HL-60 (cell line): ENCODE measurements at regions not wholly inside any gene's neighbourhood (a gene's known extent, or its start where the extent isn't known, plus 50 kb on each side); places are given as distances from the start of the nearest gene placed in this dataset.

Source experiments
- DNase-seq, 2 experiments: peaks; one replicate each; pipeline ENCODE4 v3.0.0-alpha.2; 2010 to 2020; ENCODE audit warnings: low read depth in 1 of 2, low spot score in 1 of 2
- H3K27ac ChIP-seq: fragments of 250-450 bp; sonication (Bioruptor Pico); replicated peaks from 2 replicates; pipeline ENCODE4 v1.5.1; 2020; ENCODE audit warnings: mild to moderate bottlenecking, moderate library complexity
- H3K27me3 ChIP-seq: fragments of 250-450 bp; sonication (Bioruptor Pico); 2 replicates; pipeline ENCODE4 v1.5.1; 2021; ENCODE audit warnings: mild to moderate bottlenecking, moderate library complexity; ENCODE audit not compliant: insufficient read depth, poor library complexity, severe bottlenecking
- H3K4me3 ChIP-seq: replicated peaks from 2 replicates; pipeline ENCODE4 v1.5.1; 2011; ENCODE audit warnings: mild to moderate bottlenecking, control low read depth, low read length; ENCODE audit not compliant: insufficient read depth
- CTCF ChIP-seq: IDR thresholded peaks from one replicate; pipeline ENCODE4 v1.5.1; 2011; ENCODE audit warnings: low read length, control low read depth, inconsistent platforms; ENCODE audit not compliant: insufficient read depth
- GABPA ChIP-seq: IDR thresholded peaks from 2 replicates; pipeline ENCODE4 v1.6.1; 2012; ENCODE audit warnings: low read depth
- POLR2AphosphoS5 ChIP-seq: IDR thresholded peaks from 2 replicates; pipeline ENCODE4 v1.6.1; 2012; ENCODE audit warnings: low read depth
- SPI1 ChIP-seq: IDR thresholded peaks from 2 replicates; pipeline ENCODE4 v1.6.1; 2012; ENCODE audit warnings: low read depth, mild to moderate bottlenecking, borderline replicate concordance
- TF ChIP-seq, protein P1 (sequence below): IDR thresholded peaks from 2 replicates; pipeline ENCODE4 v1.6.1; 2012; ENCODE audit warnings: low read depth; ENCODE audit not compliant: insufficient replicate concordance

DNA sequence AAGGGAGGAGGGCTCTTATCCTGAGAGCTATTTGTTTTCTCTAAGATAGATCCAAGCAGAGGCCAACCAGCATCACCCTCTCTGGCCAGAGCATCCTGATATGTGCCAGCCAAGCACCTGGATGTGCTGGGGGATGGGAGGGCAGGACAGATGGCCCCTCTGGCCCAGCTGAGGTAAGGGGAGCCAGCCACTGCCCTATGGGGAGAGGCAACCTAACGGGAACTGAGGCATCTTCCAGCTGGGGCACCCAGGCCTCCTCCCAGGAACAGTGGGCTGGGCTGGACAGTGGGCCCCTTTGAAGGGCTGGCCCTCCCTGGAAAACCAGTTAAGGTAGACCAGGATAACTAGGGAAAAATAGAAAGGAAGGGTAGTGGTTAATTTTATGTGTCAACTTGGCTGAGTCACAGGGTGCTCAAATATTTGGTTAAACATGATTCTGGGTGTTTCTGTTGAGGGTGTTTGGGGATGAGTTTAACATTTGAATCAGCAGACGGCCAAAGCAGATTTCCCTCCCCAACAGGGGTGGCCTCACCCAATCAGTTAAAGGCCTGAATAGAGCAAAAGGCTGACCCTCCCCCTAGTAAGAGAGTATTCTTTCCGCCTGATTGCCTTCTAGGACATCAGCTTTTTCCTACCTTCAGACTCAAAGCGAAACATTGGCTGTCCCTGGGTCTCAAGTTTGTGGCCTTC is 595.1 kb downstream of the BUD13 start:
- no peak overlapping the region for H3K4me3 ChIP-seq
- DNase-seq: no peak
- TF ChIP-seq, protein P1, sequence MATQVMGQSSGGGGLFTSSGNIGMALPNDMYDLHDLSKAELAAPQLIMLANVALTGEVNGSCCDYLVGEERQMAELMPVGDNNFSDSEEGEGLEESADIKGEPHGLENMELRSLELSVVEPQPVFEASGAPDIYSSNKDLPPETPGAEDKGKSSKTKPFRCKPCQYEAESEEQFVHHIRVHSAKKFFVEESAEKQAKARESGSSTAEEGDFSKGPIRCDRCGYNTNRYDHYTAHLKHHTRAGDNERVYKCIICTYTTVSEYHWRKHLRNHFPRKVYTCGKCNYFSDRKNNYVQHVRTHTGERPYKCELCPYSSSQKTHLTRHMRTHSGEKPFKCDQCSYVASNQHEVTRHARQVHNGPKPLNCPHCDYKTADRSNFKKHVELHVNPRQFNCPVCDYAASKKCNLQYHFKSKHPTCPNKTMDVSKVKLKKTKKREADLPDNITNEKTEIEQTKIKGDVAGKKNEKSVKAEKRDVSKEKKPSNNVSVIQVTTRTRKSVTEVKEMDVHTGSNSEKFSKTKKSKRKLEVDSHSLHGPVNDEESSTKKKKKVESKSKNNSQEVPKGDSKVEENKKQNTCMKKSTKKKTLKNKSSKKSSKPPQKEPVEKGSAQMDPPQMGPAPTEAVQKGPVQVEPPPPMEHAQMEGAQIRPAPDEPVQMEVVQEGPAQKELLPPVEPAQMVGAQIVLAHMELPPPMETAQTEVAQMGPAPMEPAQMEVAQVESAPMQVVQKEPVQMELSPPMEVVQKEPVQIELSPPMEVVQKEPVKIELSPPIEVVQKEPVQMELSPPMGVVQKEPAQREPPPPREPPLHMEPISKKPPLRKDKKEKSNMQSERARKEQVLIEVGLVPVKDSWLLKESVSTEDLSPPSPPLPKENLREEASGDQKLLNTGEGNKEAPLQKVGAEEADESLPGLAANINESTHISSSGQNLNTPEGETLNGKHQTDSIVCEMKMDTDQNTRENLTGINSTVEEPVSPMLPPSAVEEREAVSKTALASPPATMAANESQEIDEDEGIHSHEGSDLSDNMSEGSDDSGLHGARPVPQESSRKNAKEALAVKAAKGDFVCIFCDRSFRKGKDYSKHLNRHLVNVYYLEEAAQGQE: no peak
- TF ChIP-seq CTCF (no peak), GABPA (no peak), POLR2AphosphoS5 (no peak), SPI1 (no peak)

GRCh38 chr11:116176484-116177005 is 596.2 kb downstream of the BUD13 start:
- Histone ChIP-seq H3K4me3 (no peak overlapping the region), H3K27me3 (no peaks in the 10 kb centered on the region), H3K27ac (no peak overlapping the region)
- no peak for TF ChIP-seq CTCF
- TF ChIP-seq POLR2AphosphoS5: no peak
- TF ChIP-seq GABPA: no peak
- TF ChIP-seq SPI1: no peak
- TF ChIP-seq, protein P1: no peak
- no peak for DNase-seq

More for the DNA sequence above, 595.1 kb downstream of the BUD13 start:
- Histone ChIP-seq H3K27me3 (no peaks in the 10 kb centered on the region), H3K27ac (no peak overlapping the region)

DNA sequence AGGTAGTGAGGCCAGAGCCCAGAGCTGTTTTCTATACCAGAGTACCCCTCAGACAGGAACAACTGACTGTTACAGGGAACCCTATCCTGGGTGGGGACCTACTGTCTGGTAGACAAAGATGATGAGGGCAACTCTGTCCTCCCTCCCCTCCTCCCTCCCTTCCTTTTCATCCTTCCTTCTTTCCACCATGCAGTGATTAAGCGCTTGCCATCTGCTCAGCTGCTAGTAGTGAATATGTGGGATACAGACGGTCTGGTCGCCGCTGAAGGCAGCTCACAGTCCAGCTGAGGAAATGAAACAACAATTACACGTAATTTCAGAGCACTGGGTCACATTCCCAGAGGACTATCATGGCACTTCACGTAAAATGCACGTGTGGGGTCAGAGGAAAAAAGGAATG is 597.1 kb downstream of the BUD13 start:
- TF ChIP-seq CTCF: no peak
- no peak for TF ChIP-seq GABPA
- no peak for TF ChIP-seq SPI1
- TF ChIP-seq, protein P1: no peak
- no peak for TF ChIP-seq POLR2AphosphoS5
- Histone ChIP-seq H3K27ac (no peak overlapping the region), H3K4me3 (no peak overlapping the region), H3K27me3 (no peaks in the 10 kb centered on the region)
- DNase-seq: no peak
